ENCODE measurements at regions not wholly inside any gene's neighbourhood (a gene's known extent, or its start where the extent isn't known, plus 50 kb on each side); places are given as distances from the start of the nearest gene placed in this dataset.

- Histone ChIP-seq H3K27ac (no peak overlapping the region), H3K4me3 (ENCODE audit: low read depth, low read length) (no peak overlapping the region), H3K27me3 (ENCODE audit: insufficient read depth, low read depth, severe bottlenecking) (no peaks in the 10 kb centered on the region), H3K36me3 (no peaks in the 10 kb centered on the region), H3K9me3 (ENCODE audit: severe bottlenecking) (no peaks in the 10 kb centered on the region)
- no peak for TF ChIP-seq CTCF (IDR thresholded peaks at IDR 0.05; ENCODE audit: low read depth, low read length)
- no peak for DNase-seq
Observed at GRCh38 chr2:146450131-146450530, 1394.7 kb upstream of the ACVR2A start.

GRCh38 chr2:146444987-146445386 is 1399.8 kb upstream of the ACVR2A start:
- Histone ChIP-seq H3K27me3 (ENCODE audit: insufficient read depth, low read depth, severe bottlenecking) (no peaks in the 10 kb centered on the region), H3K27ac (no peak overlapping the region), H3K9me3 (ENCODE audit: severe bottlenecking) (no peaks in the 10 kb centered on the region), H3K4me3 (ENCODE audit: low read depth, low read length) (no peak overlapping the region), H3K36me3 (no peaks in the 10 kb centered on the region)
- no peak for TF ChIP-seq CTCF (IDR thresholded peaks at IDR 0.05; ENCODE audit: low read depth, low read length)
- no peak for DNase-seq

GRCh38 chr2:146444085-146444484 is 1400.7 kb upstream of the ACVR2A start:
- Histone ChIP-seq H3K27ac (no peak overlapping the region), H3K36me3 (no peaks in the 10 kb centered on the region), H3K27me3 (ENCODE audit: insufficient read depth, low read depth, severe bottlenecking) (no peaks in the 10 kb centered on the region), H3K9me3 (ENCODE audit: severe bottlenecking) (no peaks in the 10 kb centered on the region), H3K4me3 (ENCODE audit: low read depth, low read length) (no peak overlapping the region)
- no peak for DNase-seq
- TF ChIP-seq CTCF (IDR thresholded peaks at IDR 0.05; ENCODE audit: low read depth, low read length) = no peak

GRCh38 chr2:146438246-146438645 is 1406.6 kb upstream of the ACVR2A start:
- no peak for TF ChIP-seq CTCF (IDR thresholded peaks at IDR 0.05; ENCODE audit: low read depth, low read length)
- DNase-seq = no peak

GRCh38 chr2:146437712-146438111 is 1407.1 kb upstream of the ACVR2A start:
- TF ChIP-seq CTCF (IDR thresholded peaks at IDR 0.05; ENCODE audit: low read depth, low read length) = no peak
- no peaks in the 10 kb centered on the region for H3K36me3 ChIP-seq
- H3K4me3 ChIP-seq (ENCODE audit: low read depth, low read length) = no peak overlapping the region
- no peaks in the 10 kb centered on the region for H3K27me3 ChIP-seq (ENCODE audit: insufficient read depth, low read depth, severe bottlenecking)
- DNase-seq = no peak
- H3K9me3 ChIP-seq (ENCODE audit: severe bottlenecking) = no peaks in the 10 kb centered on the region
- H3K27ac ChIP-seq = no peak overlapping the region

More at GRCh38 chr2:146438246-146438645, 1406.6 kb upstream of the ACVR2A start:
- Histone ChIP-seq H3K9me3 (ENCODE audit: severe bottlenecking) (no peaks in the 10 kb centered on the region), H3K36me3 (no peaks in the 10 kb centered on the region), H3K27ac (no peak overlapping the region), H3K4me3 (ENCODE audit: low read depth, low read length) (no peak overlapping the region), H3K27me3 (ENCODE audit: insufficient read depth, low read depth, severe bottlenecking) (no peaks in the 10 kb centered on the region)

GRCh38 chr2:146433116-146433875 is 1411.5 kb upstream of the ACVR2A start:
- no peak overlapping the region for H3K27ac ChIP-seq
- H3K36me3 ChIP-seq = no peaks in the 10 kb centered on the region
- no peak for DNase-seq
- H3K27me3 ChIP-seq (ENCODE audit: insufficient read depth, low read depth, severe bottlenecking) = no peaks in the 10 kb centered on the region
- H3K4me3 ChIP-seq (ENCODE audit: low read depth, low read length) = no peak overlapping the region
- no peaks in the 10 kb centered on the region for H3K9me3 ChIP-seq (ENCODE audit: severe bottlenecking)
- no peak for TF ChIP-seq CTCF (IDR thresholded peaks at IDR 0.05; ENCODE audit: low read depth, low read length)

All from WERI-Rb-1 (cell line).